KOPT-K1 (cell line): ENCODE measurements at regions not wholly inside any gene's neighbourhood (a gene's known extent, or its start where the extent isn't known, plus 50 kb on each side); places are given as distances from the start of the nearest gene placed in this dataset.

Source experiments
- H3K27ac ChIP-seq: fragments of 200-600 bp; sonication (generic); 2 replicates; pipeline ENCODE4 v1.5.1; 2016; ENCODE audit warnings: antibody characterized with exemption, mild to moderate bottlenecking, low read depth, low read length; ENCODE audit not compliant: poor library complexity, severe bottlenecking
- H3K36me3 ChIP-seq: fragments of 200-600 bp; sonication (generic); 2 replicates; pipeline ENCODE4 v1.5.1; 2017; ENCODE audit warnings: antibody characterized with exemption, mild to moderate bottlenecking, low read length, moderate library complexity; ENCODE audit not compliant: insufficient read depth
- H3K9me3 ChIP-seq: fragments of 200-600 bp; sonication (generic); 2 replicates; pipeline ENCODE4 v1.5.1; 2017; ENCODE audit warnings: antibody characterized with exemption, low read length, mild to moderate bottlenecking; ENCODE audit not compliant: insufficient read depth, poor library complexity, severe bottlenecking

DNA sequence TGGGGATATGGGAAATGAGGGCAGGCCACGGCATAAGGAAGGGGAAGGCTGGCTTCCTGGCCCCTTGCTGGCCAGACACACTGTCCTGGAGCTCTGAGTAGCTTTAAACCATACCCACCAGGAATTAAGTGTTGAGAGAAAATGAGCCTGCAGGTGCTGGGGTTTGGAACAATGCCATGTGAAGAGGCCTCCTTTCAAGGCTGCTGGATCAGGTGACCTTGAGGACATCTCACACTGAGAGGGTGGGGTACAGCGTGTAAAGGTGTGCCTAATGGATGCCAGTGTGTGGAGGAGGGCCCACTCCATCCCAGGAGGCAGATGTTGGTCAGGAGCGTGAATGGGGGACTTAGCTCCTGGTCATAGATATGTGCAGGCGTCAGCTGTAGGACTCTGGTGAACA, 74.8 kb upstream of the MLN start:
- Histone ChIP-seq H3K27ac (no peak overlapping the region), H3K36me3 (no peaks in the 10 kb centered on the region), H3K9me3 (no peaks in the 10 kb centered on the region)

DNA sequence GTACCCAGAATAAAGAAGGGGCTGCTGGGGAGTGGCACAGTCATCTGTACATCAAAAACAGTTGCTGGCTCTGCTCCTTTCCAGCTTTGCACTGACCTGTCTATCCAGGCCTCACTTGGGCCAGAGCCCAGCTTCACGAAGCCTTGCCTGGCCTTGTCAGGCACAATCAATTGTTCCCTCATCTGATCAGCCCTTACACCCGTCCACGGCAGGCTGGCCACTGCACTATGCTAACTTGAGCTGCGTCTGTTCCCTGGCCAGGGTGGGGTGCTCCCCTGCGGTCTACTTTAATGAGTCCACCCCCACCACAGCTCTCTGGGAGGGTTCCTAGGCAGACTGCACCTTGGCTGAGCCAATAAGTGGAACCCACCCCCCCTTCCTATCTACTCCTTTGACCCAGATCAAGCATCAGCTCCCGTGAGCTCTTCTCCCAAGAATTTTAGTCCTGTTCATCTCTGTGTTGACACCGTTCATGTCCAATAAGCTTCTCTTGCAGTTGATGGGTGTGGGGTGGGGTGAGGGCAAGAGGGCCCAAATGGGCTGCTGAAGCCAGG, 74.3 kb upstream of the MLN start:
- Histone ChIP-seq H3K36me3 (no peaks in the 10 kb centered on the region), H3K27ac (no peak overlapping the region), H3K9me3 (no peaks in the 10 kb centered on the region)

DNA sequence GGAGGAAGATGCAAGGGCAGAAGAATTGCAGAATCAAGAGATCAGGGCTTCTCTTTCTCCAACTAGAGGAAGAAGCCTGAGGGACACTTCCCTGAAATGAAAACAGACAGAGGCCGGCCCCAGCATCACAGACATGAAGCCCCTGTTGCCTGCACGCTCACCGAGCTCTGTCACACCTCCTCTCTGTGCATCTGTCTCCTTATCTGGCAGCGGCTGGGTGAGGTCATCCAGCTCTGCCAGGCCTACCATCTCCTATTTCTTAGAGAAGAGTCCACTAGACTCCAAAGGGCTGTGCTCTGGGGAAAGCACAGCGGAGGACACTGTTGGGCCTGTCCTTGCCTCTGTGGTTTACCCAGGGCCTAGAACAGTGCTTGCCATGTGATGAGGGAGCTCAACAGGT, 71.9 kb upstream of the MLN start:
- Histone ChIP-seq H3K36me3 (no peaks in the 10 kb centered on the region), H3K9me3 (no peaks in the 10 kb centered on the region), H3K27ac (no peak overlapping the region)

DNA sequence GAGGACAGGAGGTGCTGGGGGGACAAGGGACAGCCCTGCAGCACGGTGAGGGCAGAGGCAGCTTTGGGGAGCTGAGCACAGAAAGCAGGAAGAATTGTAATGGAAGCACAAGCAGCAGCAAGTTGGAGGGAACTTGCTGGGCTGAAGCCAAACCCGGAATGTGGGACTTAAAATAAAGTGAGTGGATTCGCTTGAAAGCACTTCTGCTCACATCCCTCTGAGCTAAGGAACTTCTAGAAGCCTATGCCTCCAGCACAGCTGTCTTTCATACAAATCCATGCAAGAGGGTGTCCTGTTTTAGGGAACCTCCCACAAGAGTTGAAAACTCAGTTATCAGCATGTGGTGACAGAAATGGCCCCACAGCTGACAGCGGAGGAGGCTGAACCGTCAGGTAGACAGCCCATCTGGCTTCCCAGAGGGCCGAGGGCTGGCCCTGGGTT, 71.4 kb upstream of the MLN start:
- no peak overlapping the region for H3K27ac ChIP-seq
- H3K36me3 ChIP-seq, result no peaks in the 10 kb centered on the region
- H3K9me3 ChIP-seq, result no peaks in the 10 kb centered on the region

DNA sequence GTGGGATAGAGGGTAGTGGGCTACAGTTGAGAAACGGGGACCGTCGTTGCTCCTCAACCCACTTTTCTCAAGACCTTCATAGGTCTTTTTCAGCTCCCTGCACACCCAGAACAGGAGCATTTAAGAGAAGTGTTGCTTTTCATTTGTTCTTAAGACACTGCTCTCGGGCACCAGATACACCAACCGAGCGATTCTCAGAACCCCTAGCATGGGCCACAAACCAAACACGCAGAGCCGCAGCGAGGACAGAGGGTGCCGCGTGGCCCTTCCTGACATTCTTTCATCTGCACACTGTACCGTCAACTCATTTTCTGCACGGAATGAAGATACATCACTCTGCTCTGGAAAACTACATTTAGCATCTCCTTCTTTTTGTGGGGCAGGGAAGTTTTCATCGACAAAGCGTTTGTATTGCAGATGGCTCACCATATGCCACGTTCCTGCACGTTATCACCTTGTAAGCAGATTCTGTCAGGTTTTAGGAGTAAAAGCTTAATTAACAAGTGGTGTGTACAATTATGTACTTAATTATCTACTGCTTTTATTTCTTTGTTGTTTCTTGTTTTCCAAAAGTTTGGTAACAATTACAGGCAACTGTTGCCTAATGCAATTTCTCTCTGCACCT, 70.4 kb upstream of the MLN start:
- Histone ChIP-seq H3K27ac (no peak overlapping the region), H3K36me3 (no peaks in the 10 kb centered on the region), H3K9me3 (no peaks in the 10 kb centered on the region)

- Histone ChIP-seq H3K27ac (no peak overlapping the region), H3K9me3 (no peaks in the 10 kb centered on the region), H3K36me3 (no peaks in the 10 kb centered on the region)
These were observed 69.0 kb upstream of the MLN start for GRCh38 chr6:33872761-33873160.

- Histone ChIP-seq H3K36me3 (no peaks in the 10 kb centered on the region), H3K27ac (no peak overlapping the region), H3K9me3 (no peaks in the 10 kb centered on the region)
These were observed 66.1 kb upstream of the MLN start for GRCh38 chr6:33869826-33870423.

DNA sequence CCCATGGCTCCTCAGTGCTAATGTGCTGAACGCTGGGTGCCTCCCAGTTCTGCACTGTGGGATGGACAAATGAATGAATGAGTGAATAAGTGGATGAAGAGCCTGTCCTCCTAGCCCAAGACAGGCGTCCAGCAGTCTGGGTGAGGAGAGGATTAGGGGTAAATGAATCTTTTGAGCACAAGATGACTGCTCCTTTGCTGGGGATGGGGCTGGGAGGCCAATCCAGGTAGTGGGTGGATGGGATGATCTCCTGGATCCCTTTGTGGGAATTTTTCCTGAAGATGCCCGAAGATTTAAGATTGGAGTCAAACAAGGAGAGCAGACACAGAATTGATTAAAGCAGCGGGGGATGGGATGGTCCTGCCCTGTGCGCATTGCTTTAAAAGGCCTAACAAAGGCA, 65.3 kb upstream of the MLN start:
- no peaks in the 10 kb centered on the region for H3K36me3 ChIP-seq
- no peaks in the 10 kb centered on the region for H3K9me3 ChIP-seq
- no peak overlapping the region for H3K27ac ChIP-seq

GRCh38 chr6:33868141-33868540, 64.3 kb upstream of the MLN start:
- Histone ChIP-seq H3K36me3 (no peaks in the 10 kb centered on the region), H3K27ac (no peak overlapping the region), H3K9me3 (no peaks in the 10 kb centered on the region)

DNA sequence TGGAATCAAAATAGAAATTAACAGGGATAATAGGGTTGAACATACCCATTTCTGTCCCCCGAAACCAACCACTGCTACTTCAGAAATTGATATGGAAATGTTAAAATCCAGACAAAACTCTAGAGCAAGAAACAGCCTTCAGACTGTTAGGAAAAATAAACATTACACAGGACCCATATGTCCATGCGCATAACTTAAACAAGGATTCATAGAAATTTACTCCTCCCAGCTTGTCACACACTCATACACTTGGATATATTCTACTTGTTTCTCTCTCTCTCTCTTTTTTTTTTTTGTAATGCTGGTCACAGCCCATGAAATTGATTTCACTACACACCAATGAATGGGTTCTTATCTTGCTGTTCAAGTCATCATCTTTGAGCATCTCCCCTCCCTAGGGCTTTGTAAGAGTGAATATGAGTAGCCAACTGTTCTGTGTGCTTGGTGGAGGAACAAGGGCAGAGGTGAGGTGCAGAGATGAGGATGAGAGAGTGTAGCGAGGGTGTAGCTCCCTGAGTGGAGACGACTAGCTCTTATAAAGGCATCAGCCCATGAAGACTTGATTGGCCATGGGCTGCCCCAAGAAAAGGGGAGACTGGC, 61.8 kb upstream of the MLN start:
- H3K36me3 ChIP-seq, result no peaks in the 10 kb centered on the region
- H3K27ac ChIP-seq, result no peak overlapping the region
- H3K9me3 ChIP-seq, result no peaks in the 10 kb centered on the region

DNA sequence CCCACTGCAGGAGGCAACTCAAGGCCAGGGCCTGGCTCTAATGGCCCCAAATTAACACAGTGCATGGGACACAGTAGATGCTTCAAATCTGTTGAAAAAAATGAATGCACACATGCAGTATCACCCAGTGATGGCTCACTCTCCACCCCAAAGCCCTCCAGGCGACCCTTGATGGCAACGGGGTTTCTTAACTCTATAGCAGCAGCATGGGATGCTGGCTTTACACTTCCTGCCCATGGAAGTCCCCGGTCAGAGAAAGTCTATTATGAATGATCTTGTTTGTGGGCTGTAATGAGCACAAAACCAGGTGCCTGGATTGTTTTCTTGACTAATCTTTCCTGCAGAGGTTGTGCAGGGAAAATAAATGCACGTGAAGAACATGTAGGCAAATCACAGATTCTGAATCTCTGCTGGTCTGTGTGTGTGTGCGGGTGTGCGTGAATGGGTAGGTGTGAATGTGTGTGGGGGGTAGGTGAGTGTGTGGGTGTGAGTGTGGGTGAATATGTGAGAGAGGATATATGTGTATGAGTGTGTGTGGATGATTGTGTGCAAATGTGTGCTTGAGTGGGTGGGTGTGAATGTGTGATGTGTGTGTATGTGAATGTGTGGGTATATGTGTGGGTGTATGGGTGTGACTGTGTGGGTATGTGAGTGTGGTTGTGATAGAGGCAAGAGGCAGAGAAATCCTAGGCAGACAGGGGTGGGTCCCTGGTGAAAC, 60.1 kb upstream of the MLN start:
- Histone ChIP-seq H3K9me3 (no peaks in the 10 kb centered on the region), H3K27ac (no peak overlapping the region), H3K36me3 (no peaks in the 10 kb centered on the region)

DNA sequence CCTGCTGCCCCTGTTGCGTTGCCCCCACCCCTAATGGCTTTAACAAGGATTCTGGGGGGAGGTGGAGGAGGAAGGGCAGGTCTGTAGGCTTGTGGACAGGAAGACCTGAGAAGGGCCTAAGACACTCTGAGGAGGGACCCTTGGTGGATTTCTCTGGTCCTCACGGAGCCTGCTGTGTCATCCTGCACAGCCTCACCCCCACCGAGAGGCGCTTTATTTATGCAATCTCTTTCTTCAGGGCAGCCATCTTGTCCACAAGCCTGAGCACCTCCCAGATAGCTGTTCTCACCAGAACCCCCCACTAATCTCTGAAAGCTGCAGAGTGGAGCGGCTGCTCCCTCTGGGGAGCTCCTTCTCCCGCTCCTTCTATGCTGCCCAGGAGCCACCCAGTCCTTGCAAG, 59.3 kb upstream of the MLN start:
- Histone ChIP-seq H3K27ac (no peak overlapping the region), H3K9me3 (no peaks in the 10 kb centered on the region), H3K36me3 (no peaks in the 10 kb centered on the region)

- no peaks in the 10 kb centered on the region for H3K36me3 ChIP-seq
- no peak overlapping the region for H3K27ac ChIP-seq
- H3K9me3 ChIP-seq, result no peaks in the 10 kb centered on the region
These were observed 58.7 kb upstream of the MLN start for GRCh38 chr6:33862536-33862935.

- Histone ChIP-seq H3K9me3 (no peaks in the 10 kb centered on the region), H3K36me3 (no peaks in the 10 kb centered on the region), H3K27ac (no peak overlapping the region)
These were observed 57.9 kb upstream of the MLN start for GRCh38 chr6:33861722-33862121.

GRCh38 chr6:33860706-33861474, 57.1 kb upstream of the MLN start:
- no peak overlapping the region for H3K27ac ChIP-seq
- no peaks in the 10 kb centered on the region for H3K9me3 ChIP-seq
- H3K36me3 ChIP-seq, result no peaks in the 10 kb centered on the region
